IMR-90 (cell line): ENCODE measurements at regions not wholly inside any gene's neighbourhood (a gene's known extent, or its start where the extent isn't known, plus 50 kb on each side); places are given as distances from the start of the nearest gene placed in this dataset.

Experiments used
- BHLHE40 ChIP-seq: fragments of 150-350 bp; IDR thresholded peaks from 2 replicates; pipeline ENCODE4 v1.6.1; 2016; ENCODE audit warnings: mild to moderate bottlenecking, low read depth, low read length
- CEBPB ChIP-seq: IDR thresholded peaks from 2 replicates; pipeline ENCODE4 v1.6.1; 2012; ENCODE audit warnings: low read depth, low read length, improper control_type of control experiment
- CTCF ChIP-seq: conservative IDR thresholded peaks from 2 replicates; pipeline ENCODE4 v1.5.1; 2012; ENCODE audit warnings: mild to moderate bottlenecking, low read depth, low read length, improper control_type of control experiment
- ELK1 ChIP-seq: fragments of 150-350 bp; IDR thresholded peaks from 2 replicates; pipeline ENCODE4 v1.6.1; 2016; ENCODE audit warnings: low read depth, mild to moderate bottlenecking, low read length, moderate library complexity, borderline replicate concordance
- FOS ChIP-seq: fragments of 150-350 bp; IDR thresholded peaks from 2 replicates; pipeline ENCODE4 v1.6.1; 2016; ENCODE audit warnings: low read depth, low read length
- MAFK ChIP-seq: IDR thresholded peaks from 2 replicates; pipeline ENCODE4 v1.6.1; 2012; ENCODE audit warnings: low read depth, low read length, improper control_type of control experiment
- MAZ ChIP-seq: IDR thresholded peaks from 2 replicates; pipeline ENCODE4 v1.6.1; 2012; ENCODE audit warnings: low read depth, mild to moderate bottlenecking, low read length, improper control_type of control experiment, moderate library complexity, borderline replicate concordance
- POLR2A ChIP-seq: IDR thresholded peaks from 2 replicates; pipeline ENCODE4 v1.6.1; 2012; ENCODE audit warnings: mild to moderate bottlenecking, low read depth, low read length
- RAD21 ChIP-seq: IDR thresholded peaks from 2 replicates; pipeline ENCODE4 v1.6.1; 2012; ENCODE audit warnings: low read length, improper control_type of control experiment
- RFX5 ChIP-seq: IDR thresholded peaks from 2 replicates; pipeline ENCODE4 v1.8.0; 2012; ENCODE audit warnings: low read depth, mild to moderate bottlenecking, low read length, moderate library complexity
- SMC3 ChIP-seq: fragments of 150-350 bp; IDR thresholded peaks from 2 replicates; pipeline ENCODE4 v1.6.1; 2016; ENCODE audit warnings: low read depth, mild to moderate bottlenecking, antibody characterized with exemption, low read length, moderate library complexity
- TF ChIP-seq, protein P1 (sequence below): fragments of 150-350 bp; IDR thresholded peaks from 2 replicates; pipeline ENCODE4 v1.6.1; 2017; ENCODE audit warnings: mild to moderate bottlenecking, antibody characterized with exemption, low read length, low read depth

DNA sequence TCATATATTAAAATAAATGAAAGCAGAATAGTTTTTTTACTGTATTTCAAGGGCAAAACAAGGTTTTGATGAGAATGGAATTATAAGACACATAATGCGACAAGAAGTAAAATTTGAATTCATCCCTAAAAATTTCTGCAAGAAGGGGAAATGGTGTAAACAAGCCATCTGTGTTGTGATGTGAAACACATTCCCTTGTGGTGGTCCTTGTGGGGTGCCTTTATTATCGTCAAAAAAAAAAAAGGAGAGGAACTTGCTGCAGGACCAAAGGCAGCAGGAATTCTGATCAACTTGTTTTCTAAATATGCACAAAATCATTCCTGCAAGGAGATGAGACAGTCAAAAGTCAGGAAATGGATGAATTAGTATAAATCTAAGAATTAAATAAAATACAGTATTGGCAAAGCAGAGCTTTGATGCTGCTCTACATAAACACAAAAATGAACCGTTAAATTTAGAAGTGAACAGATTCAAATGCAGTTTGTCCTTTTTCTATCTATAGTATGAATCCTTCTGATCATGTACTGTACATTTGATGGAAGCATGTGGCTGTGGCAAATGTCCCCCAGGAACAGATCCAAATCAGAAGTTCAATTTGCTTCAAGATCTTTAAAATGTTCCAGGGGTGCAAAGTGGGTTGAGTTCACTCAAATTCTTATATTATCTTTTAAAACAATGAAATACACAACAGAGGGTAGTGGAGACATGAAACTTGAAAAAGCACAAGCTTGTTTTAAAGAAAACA lies 818.8 kb downstream of the PLCL1 start:
- TF ChIP-seq CTCF (no peak), POLR2A (no peak), MAFK (no peak), CEBPB (no peak), MAZ (no peak), RFX5 (no peak), SMC3 (no peak), RAD21 (no peak), BHLHE40 (no peak), FOS (no peak), ELK1 (no peak)
- TF ChIP-seq, protein P1, sequence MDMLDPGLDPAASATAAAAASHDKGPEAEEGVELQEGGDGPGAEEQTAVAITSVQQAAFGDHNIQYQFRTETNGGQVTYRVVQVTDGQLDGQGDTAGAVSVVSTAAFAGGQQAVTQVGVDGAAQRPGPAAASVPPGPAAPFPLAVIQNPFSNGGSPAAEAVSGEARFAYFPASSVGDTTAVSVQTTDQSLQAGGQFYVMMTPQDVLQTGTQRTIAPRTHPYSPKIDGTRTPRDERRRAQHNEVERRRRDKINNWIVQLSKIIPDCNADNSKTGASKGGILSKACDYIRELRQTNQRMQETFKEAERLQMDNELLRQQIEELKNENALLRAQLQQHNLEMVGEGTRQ = no peak
